IPS-NIHi11 (cell line): ENCODE measurements at regions not wholly inside any gene's neighbourhood (a gene's known extent, or its start where the extent isn't known, plus 50 kb on each side); places are given as distances from the start of the nearest gene placed in this dataset.
"Not testable (repeated sequence)": the region's sequence is repeated elsewhere in the genome, so short reads cannot be mapped to it uniquely, and the experiment has no call there.

Source experiments
- DNase-seq: peaks from one replicate; pipeline ENCODE4 v3.0.0; 2012; ENCODE audit warnings: mixed read lengths, low spot score

DNA sequence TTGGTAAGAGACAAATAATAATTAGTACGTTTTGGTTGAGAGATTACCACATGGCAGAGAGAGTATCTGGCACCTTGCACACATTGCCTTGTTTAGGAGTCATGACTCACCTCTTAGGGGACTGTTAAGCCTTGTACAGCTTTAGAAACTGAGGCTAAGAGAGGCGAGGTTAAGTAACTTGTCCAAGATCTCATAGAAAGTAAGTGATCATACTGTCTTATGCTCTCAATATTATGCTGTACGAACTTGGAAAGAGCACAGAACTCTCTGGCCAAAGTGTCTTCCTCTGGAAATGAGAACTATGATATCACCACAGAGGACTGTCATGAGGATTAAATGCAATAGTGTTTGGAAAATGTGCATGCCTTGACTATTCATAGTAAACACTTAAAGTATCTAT is 249.0 kb downstream of the UTRN start:
- DNase-seq = no peak

DNA sequence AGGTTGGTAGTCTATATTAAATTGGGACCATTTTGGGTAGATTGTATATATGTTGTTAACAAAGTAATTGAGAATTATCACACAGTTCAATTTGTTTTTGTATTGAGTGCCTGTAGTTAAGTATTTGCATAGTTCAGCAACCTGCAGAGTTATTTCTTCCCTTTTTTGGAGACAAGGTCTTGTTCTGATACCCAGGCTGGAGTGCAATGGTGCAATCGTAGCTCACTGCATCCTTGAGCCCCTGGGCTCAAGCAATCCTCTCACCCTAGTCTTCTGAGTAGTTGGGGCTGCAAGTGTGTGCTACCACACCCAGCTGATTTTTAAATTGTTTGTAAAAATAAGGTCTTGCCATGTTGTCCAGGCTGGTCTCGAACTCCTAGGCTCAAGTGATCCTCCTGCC is 250.5 kb downstream of the UTRN start:
- DNase-seq = no peak

GRCh38 chr6:144536079-144536478 is 250.9 kb downstream of the UTRN start:
- DNase-seq = no peak

DNA sequence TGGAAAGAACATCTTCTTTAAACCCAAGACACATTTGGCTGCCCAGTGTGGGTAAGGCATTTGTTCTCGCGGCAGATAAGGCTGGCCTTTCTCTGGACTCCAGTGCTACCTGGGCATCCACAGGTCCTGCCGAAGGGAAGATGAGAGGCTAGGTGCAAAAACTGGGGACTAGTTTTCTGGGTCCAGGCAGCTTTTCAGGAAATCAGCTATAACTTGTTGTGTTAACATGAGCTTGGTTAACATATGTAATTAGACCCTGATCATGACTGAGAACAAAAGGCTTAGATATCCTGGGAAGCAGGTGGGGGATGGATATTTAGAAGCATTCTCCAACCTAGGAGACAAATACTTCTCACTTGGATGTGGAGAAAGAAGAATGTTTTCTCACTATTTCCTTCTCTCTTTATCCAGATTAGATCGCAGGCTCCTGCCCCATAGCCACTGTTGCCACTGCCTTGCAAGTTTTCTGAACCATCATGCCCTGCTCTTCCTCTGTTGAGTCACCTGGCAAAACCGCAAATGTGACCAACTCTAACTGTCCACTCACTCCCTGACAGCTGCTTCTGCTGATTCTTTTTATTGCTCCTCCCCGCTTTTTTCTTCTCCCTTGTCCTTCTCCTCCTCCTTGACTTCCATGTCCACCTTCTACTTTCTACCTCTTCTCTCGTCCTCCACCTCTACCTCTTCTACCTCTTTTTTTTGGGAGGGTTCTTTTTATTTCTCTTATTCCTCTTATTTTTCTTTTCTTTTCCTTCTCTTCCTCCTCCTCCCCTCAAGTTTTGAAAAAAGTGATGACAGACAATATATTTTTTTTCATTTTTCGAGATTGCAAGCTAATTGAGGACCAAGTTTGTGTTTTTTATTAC is 258.1 kb downstream of the UTRN start:
- DNase-seq = no peak

GRCh38 chr6:144544266-144544830 is 259.2 kb downstream of the UTRN start:
- DNase-seq = no peak

GRCh38 chr6:144546807-144547206 is 261.7 kb downstream of the UTRN start:
- DNase-seq = no peak

- DNase-seq = no peak
Observed at GRCh38 chr6:144547409-144547808, 262.3 kb downstream of the UTRN start.

DNA sequence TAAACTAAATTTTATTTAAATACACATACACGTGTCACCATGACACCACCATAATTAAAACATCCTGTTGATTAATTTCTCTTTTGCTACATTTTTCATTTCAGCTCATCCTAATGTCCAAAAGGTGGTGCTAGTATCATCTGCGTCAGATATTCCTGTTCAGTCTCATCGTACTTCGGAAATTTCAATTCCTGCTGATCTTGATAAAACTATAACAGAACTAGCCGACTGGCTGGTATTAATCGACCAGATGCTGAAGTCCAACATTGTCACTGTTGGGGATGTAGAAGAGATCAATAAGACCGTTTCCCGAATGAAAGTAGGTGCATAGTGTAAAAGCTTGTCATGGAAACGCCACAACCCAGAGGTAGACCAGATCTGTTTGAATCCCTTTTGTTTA is 263.4 kb downstream of the UTRN start:
- DNase-seq = no peak

DNA sequence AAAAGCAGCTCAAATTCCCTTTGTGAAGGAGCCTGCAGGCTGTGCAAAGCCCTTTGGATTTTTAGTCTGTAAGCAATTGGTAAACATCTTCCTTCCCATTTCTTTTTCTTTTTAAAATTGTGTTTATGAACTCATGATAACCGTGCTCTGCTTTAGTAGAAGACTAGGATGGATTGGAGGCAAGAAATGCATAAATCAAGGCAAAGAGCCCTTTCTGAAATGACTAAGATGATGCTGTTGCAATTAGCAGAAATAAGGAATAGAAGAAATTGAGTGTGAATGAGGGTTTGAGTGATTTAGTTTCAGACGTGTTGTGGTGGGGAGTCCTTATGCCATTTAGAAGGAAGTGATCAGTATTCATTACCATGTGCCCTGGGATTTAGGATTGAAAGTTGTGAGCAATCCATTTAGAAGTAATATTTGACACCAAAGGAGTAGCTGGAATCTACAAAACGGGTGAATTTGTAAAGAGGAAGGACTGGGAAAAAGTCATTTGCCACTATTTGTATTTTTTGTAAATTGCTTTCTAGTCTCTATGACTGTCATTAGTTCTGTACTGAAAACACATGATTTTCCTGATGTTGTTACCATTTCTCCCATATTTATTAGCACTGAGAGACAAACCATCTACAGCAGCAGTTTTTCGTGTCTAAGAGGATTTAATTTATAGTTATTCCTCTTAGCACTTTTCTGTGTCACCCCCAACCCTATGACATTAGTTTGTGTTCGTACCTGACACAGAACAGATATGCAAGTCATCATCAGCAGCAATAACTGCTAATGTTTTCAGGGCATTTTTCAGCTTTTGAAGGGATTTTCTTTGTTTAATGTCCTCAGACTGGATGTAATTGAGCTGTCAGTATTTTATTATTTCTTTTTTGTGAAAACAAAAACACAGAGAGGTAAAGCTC is 265.0 kb downstream of the UTRN start:
- DNase-seq = no peak

GRCh38 chr6:144551339-144551738 is 266.2 kb downstream of the UTRN start:
- no peak for DNase-seq

DNA sequence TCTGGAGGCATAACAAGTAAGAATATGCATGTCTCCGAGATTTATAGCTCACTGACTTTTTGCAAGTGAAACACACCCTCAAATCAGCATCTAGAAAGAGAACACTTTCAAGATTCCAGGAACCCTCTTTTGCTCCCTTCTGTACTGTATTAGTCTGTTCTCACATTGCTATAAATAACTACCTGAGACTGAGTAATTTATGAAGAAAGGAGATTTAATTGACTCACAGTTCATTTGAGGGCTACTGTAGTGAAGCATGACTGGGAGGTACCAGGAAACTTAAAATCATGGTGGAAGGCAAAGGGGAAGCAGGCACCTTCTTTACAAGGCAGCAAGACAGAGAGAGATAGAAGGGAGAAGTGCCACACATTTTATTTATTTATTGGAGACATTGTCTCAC is 269.9 kb downstream of the UTRN start:
- no peak for DNase-seq

DNA sequence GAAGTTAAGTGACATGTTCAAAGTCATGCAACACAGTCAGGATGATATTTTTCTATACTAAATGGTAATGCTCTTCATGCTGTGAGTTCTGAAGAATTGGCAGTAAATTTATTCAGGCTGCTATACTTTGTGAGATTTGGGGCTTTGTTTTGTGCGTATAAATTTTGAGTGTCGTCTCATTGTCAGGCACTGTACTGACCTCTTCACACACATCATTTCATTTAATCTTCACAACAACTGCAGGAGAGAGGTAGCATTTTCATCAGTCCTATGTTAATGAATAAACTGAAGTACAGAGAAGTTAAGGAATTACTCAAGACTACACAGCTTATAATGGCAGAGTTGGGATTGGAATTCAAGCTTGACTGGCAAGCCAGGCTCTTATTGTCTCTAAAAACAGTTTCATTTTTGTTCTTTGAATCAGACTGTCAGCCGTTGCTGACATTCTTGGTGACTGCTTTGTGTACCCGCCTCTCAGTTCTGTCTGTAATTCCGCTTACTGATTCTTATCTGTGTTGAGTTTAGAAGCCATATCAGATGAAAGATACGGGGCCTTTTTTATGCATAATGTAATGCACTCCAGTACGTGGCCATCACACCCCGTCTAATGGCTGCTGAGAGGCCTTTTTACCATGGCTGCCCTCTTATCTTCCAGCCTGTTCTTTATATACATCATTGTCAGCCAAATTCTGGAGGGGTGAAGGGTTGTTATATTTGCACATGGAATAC is 274.9 kb downstream of the UTRN start:
- DNase-seq = no peak

- no peak for DNase-seq
Observed at GRCh38 chr6:144561455-144562043, 276.4 kb downstream of the UTRN start.

- no peak for DNase-seq
Observed at GRCh38 chr6:144564202-144564601, 279.1 kb downstream of the UTRN start.

- no peak for DNase-seq
Observed at GRCh38 chr6:144566868-144567615, 281.9 kb downstream of the UTRN start.

GRCh38 chr6:144568241-144568640 is 283.1 kb downstream of the UTRN start:
- DNase-seq = no peak

GRCh38 chr6:144572541-144572940 is 287.4 kb downstream of the UTRN start:
- not testable (repeated sequence) for DNase-seq

GRCh38 chr6:144574796-144575195 is 289.7 kb downstream of the UTRN start:
- no peak for DNase-seq

DNA sequence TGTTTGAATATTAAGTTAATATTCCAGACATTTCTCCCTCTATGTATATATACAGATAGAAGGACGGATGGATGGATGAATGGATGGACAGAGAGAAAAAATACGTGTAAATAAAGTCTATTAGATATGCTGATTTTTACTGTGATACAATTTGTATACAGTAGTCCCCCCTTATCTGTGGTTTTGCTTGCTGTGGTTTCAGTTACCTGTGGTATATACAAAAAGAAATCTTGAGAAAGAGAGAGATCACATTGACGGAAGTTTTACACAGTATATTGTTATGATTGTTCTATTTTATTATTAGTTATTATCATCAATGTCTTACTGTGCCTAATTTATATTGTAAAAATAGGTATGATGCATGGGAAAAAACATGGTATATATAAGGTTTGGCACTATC is 290.2 kb downstream of the UTRN start:
- no peak for DNase-seq

DNA sequence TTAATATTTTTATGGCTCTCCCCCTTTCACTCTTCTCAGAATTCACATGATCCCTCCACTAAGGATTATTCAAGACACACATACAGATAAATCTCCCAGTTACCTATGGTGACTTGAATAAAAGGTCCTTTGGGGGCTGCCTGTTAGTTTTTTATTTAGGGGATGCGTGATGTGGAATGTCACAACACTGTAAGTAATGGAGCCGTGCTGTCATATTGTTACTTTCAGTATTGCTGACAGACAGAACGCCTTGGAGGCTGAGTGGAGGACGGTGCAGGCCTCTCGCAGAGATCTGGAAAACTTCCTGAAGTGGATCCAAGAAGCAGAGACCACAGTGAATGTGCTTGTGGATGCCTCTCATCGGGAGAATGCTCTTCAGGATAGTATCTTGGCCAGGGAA is 291.7 kb downstream of the UTRN start:
- DNase-seq = no peak
